Thyroid gland (tissue), 4 donors: ENCODE measurements at regions not wholly inside any gene's neighbourhood (a gene's known extent, or its start where the extent isn't known, plus 50 kb on each side); places are given as distances from the start of the nearest gene placed in this dataset.

Experiments
- DNase-seq, 2 donors: peaks; one replicate each; pipeline ENCODE4 v3.0.0-alpha.2; 2019
- H3K27ac ChIP-seq, 3 donors: fragments of 200-600 bp; sonication (generic); 1 replicate in 2 of 3; 2 replicates in 1 of 3; pipeline ENCODE4 v1.5.1; 2016 to 2019; ENCODE audit warnings: mild to moderate bottlenecking in 1 of 3, moderate library complexity in 1 of 3
- H3K27me3 ChIP-seq: fragments of 200-600 bp; sonication (generic); one replicate; pipeline ENCODE4 v1.5.1; 2019
- H3K36me3 ChIP-seq, 2 donors: fragments of 200-600 bp; sonication (generic); one replicate each; pipeline ENCODE4 v1.5.1; 2016 to 2019
- H3K4me1 ChIP-seq, 2 donors: fragments of 200-600 bp; sonication (generic); one replicate each; pipeline ENCODE4 v1.5.1; 2017 to 2019
- H3K4me3 ChIP-seq, 3 donors: fragments of 200-600 bp; sonication (generic); replicated peaks in 1 of 3; 1 replicate in 2 of 3; 2 replicates in 1 of 3; pipeline ENCODE4 v1.5.1; 2016; ENCODE audit warnings: mild to moderate bottlenecking in 1 of 3
- H3K9me3 ChIP-seq: fragments of 200-600 bp; sonication (generic); one replicate; pipeline ENCODE4 v1.5.1; 2017
- CTCF ChIP-seq, 6 experiments: fragments of 200-600 bp in 3 of 6; fragments of 450-650 bp in 3 of 6; sonication (generic) in 3 of 6; IDR thresholded peaks; one replicate each; pipeline ENCODE4 v1.5.1; 2016 to 2019; ENCODE audit warnings: antibody characterized with exemption in 6 of 6, mild to moderate bottlenecking in 2 of 6, inconsistent platforms in 1 of 6, moderate library complexity in 1 of 6
- POLR2A ChIP-seq, 2 donors: fragments of 450-650 bp; IDR thresholded peaks; one replicate each; pipeline ENCODE4 v1.6.1; 2017; ENCODE audit warnings: antibody characterized with exemption in 2 of 2, mild to moderate bottlenecking in 2 of 2, moderate library complexity in 1 of 2
- WGBS, 2 donors: methylation state at CpG; one replicate each; pipeline ENCODE4 v1.1.5; 2017; 5-methylcytosine and 5-hydroxymethylcytosine counted together
- intact Hi-C: fragments of 100-400 bp; cut with DNase I; formaldehyde crosslinking; loops from one replicate; pipeline ENCODE4 v1.15.1; 2023

GRCh38 chr9:82736701-82737100, 326.2 kb downstream of the RASEF start:
- no peaks in the 10 kb centered on the region for H3K9me3 ChIP-seq
- WGBS, 2 donors, result 79 to 85% methylated on average over 2 of the region's 2 CpGs
- intact Hi-C loops, result no loop called here
- DNase-seq, result no peak
- TF ChIP-seq POLR2A (IDR thresholded peaks at IDR 0.05) (no peak), CTCF (IDR thresholded peaks at IDR 0.05) (no peak)
- H3K4me3 ChIP-seq, result no peak overlapping the region
- H3K27ac ChIP-seq, result no peak overlapping the region
- no peaks in the 10 kb centered on the region for H3K27me3 ChIP-seq
- H3K4me1 ChIP-seq, result no peaks in the 10 kb centered on the region
- H3K36me3 ChIP-seq, result no peaks in the 10 kb centered on the region

GRCh38 chr9:82745919-82746318, 317.0 kb downstream of the RASEF start:
- Histone ChIP-seq H3K9me3 (no peaks in the 10 kb centered on the region), H3K27me3 (no peaks in the 10 kb centered on the region), H3K27ac (no peak overlapping the region), H3K4me1 (no peaks in the 10 kb centered on the region), H3K4me3 (no peak overlapping the region), H3K36me3 (no peaks in the 10 kb centered on the region)
- no peak for TF ChIP-seq POLR2A (IDR thresholded peaks at IDR 0.05)
- no peak for TF ChIP-seq CTCF (IDR thresholded peaks at IDR 0.05)
- no peak for DNase-seq
- WGBS, 2 donors, result 73 to 78% methylated on average over 2 of the region's 2 CpGs
- intact Hi-C loops, result no loop called here

GRCh38 chr9:82750411-82750913, 312.5 kb downstream of the RASEF start:
- TF ChIP-seq CTCF (IDR thresholded peaks at IDR 0.05) (no peak), POLR2A (IDR thresholded peaks at IDR 0.05) (no peak)
- DNase-seq, result no peak
- Histone ChIP-seq H3K9me3 (no peaks in the 10 kb centered on the region), H3K4me1 (no peaks in the 10 kb centered on the region), H3K27ac (no peak overlapping the region), H3K4me3 (no peak overlapping the region), H3K27me3 (no peaks in the 10 kb centered on the region), H3K36me3 (no peaks in the 10 kb centered on the region)
- WGBS, 2 donors, result 82 to 87% methylated on average over 7 of the region's 7 CpGs
- intact Hi-C loops, result no loop called here

GRCh38 chr9:82757924-82758323, 305.0 kb downstream of the RASEF start:
- TF ChIP-seq POLR2A (IDR thresholded peaks at IDR 0.05) (no peak), CTCF (IDR thresholded peaks at IDR 0.05) (no peak)
- H3K4me3 ChIP-seq, result no peak overlapping the region
- no peak overlapping the region for H3K27ac ChIP-seq
- H3K9me3 ChIP-seq, result no peaks in the 10 kb centered on the region
- H3K36me3 ChIP-seq, result no peaks in the 10 kb centered on the region
- no peaks in the 10 kb centered on the region for H3K4me1 ChIP-seq
- WGBS, 2 donors, result 89 to 98% methylated on average over 1 of the region's 1 CpG
- intact Hi-C loops, result no loop called here
- H3K27me3 ChIP-seq, result no peaks in the 10 kb centered on the region
- DNase-seq, result no peak

GRCh38 chr9:82761027-82761426, 301.9 kb downstream of the RASEF start:
- no peaks in the 10 kb centered on the region for H3K36me3 ChIP-seq
- no peaks in the 10 kb centered on the region for H3K27me3 ChIP-seq
- no peak for TF ChIP-seq POLR2A (IDR thresholded peaks at IDR 0.05)
- TF ChIP-seq CTCF (IDR thresholded peaks at IDR 0.05), result no peak
- intact Hi-C loops, result no loop called here
- no peaks in the 10 kb centered on the region for H3K4me1 ChIP-seq
- 86 to 96% methylated on average over 1 of the region's 1 CpG for WGBS, 2 donors
- no peak for DNase-seq
- H3K27ac ChIP-seq, result no peak overlapping the region
- H3K9me3 ChIP-seq, result no peaks in the 10 kb centered on the region
- no peak overlapping the region for H3K4me3 ChIP-seq
